22Rv1 (cell line): ENCODE measurements at regions not wholly inside any gene's neighbourhood (a gene's known extent, or its start where the extent isn't known, plus 50 kb on each side); places are given as distances from the start of the nearest gene placed in this dataset.

Source experiments
- H3K27ac ChIP-seq: fragments of 450-650 bp; 2 replicates; pipeline ENCODE4 v1.5.1; 2017
- CTCF ChIP-seq: fragments of 450-650 bp; IDR thresholded peaks from 2 replicates; pipeline ENCODE4 v1.5.1; 2017; ENCODE audit warnings: mild to moderate bottlenecking
- ZFX ChIP-seq: fragments of 450-650 bp; IDR thresholded peaks from 2 replicates; pipeline ENCODE4 v1.6.1; 2017; ENCODE audit warnings: antibody characterized with exemption, borderline replicate concordance

DNA sequence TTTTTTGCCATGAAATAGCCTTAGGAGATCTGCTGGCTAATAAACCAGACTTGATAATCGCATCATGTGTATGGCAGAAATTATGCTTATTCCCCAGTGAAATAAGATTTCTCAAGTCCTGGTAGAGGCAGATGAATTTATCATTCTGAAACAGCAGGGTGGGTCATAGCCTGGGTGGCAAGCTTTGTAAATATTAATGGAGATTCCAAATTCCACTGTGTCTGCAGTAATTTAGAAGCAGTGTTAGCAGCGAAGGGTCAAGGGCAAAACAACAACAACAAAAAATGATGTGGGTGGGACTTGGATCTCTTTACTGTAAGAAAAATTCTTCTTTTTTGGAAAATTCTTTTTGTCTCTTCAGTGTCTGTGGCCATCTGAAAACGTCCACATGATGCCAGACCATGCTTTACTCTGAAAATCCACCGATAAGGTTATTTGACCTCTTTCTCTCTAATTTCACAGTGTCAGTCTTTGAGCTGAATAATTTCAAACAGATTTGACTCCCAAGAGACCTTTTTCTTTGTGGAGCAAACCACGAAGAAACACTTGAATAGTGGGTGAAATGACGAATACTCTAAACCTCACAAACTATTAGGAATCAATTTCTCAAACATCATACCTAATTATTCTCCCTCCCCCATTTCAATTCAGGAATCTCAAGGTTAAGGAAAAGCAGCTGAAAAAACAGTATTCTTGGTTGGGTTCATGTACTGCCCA, 106.0 kb upstream of the RPS23 start:
- no peak overlapping the region for H3K27ac ChIP-seq
- TF ChIP-seq ZFX (no peak), CTCF (no peak)

GRCh38 chr5:82381591-82381990, 103.4 kb upstream of the RPS23 start:
- H3K27ac ChIP-seq = no peak overlapping the region
- no peak for TF ChIP-seq CTCF
- no peak for TF ChIP-seq ZFX

- no peak for TF ChIP-seq CTCF
- no peak for TF ChIP-seq ZFX
- no peak overlapping the region for H3K27ac ChIP-seq
Measured at GRCh38 chr5:82376307-82376706, 98.2 kb upstream of the RPS23 start.

- TF ChIP-seq CTCF (no peak), ZFX (no peak)
- H3K27ac ChIP-seq = no peak overlapping the region
Measured at GRCh38 chr5:82375488-82376244, 97.5 kb upstream of the RPS23 start.

GRCh38 chr5:82374637-82375036, 96.5 kb upstream of the RPS23 start:
- TF ChIP-seq CTCF (no peak), ZFX (no peak)
- H3K27ac ChIP-seq = no peak overlapping the region

GRCh38 chr5:82367930-82368329, 89.8 kb upstream of the RPS23 start:
- TF ChIP-seq CTCF = no peak
- no peak for TF ChIP-seq ZFX
- H3K27ac ChIP-seq = no peak overlapping the region

GRCh38 chr5:82365744-82366228, 87.6 kb upstream of the RPS23 start:
- no peak overlapping the region for H3K27ac ChIP-seq
- no peak for TF ChIP-seq CTCF
- TF ChIP-seq ZFX = no peak
